ENCODE measurements at regions not wholly inside any gene's neighbourhood (a gene's known extent, or its start where the extent isn't known, plus 50 kb on each side); places are given as distances from the start of the nearest gene placed in this dataset.

DNA sequence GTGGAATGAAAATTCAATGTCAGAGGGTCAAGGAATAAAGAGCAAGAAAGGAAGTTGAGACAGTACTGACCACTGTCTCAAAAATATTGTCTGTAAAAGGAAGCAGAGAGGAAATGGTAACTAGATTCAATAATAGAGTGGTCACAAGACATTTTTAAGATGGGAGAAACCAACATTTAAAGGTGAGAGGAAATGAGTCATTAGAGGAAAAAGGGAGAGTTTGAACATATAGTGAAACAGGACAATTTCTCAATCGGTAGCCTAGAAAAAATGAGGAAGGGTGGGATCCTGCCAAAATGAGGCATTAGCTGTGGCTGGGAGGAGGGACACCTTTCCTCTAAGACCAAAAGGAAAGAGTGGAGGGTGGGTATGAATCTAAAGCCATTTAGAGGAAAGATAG, 288.5 kb downstream of the SP3 start:
- TF ChIP-seq, protein P1, sequence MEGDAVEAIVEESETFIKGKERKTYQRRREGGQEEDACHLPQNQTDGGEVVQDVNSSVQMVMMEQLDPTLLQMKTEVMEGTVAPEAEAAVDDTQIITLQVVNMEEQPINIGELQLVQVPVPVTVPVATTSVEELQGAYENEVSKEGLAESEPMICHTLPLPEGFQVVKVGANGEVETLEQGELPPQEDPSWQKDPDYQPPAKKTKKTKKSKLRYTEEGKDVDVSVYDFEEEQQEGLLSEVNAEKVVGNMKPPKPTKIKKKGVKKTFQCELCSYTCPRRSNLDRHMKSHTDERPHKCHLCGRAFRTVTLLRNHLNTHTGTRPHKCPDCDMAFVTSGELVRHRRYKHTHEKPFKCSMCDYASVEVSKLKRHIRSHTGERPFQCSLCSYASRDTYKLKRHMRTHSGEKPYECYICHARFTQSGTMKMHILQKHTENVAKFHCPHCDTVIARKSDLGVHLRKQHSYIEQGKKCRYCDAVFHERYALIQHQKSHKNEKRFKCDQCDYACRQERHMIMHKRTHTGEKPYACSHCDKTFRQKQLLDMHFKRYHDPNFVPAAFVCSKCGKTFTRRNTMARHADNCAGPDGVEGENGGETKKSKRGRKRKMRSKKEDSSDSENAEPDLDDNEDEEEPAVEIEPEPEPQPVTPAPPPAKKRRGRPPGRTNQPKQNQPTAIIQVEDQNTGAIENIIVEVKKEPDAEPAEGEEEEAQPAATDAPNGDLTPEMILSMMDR (IDR thresholded peaks at IDR 0.05; ENCODE audit: insufficient read depth, low read length, poor library complexity, severe bottlenecking): no peak
- TF ChIP-seq EZH2phosphoT487 (conservative IDR thresholded peaks at IDR 0.05; ENCODE audit: low read length): no peak
